ENCODE measurements at regions not wholly inside any gene's neighbourhood (a gene's known extent, or its start where the extent isn't known, plus 50 kb on each side); places are given as distances from the start of the nearest gene placed in this dataset.

GRCh38 chr2:12032398-12032797 is 286.0 kb downstream of the LPIN1 start:
- TF ChIP-seq POLR2AphosphoS5 (IDR thresholded peaks at IDR 0.05; ENCODE audit: insufficient read depth in 1 of 2, low read depth in 1 of 2) (no peak), POLR2A (IDR thresholded peaks at IDR 0.05) (no peak)
